CD4-positive, alpha-beta memory T cell (primary cell): ENCODE measurements at regions not wholly inside any gene's neighbourhood (a gene's known extent, or its start where the extent isn't known, plus 50 kb on each side); places are given as distances from the start of the nearest gene placed in this dataset.
A peak's percentile ranks its signal among the peaks of the same experiment; 100 is the strongest.
"Not testable (repeated sequence)": the region's sequence is repeated elsewhere in the genome, so short reads cannot be mapped to it uniquely, and the experiment has no call there.

Experiments
- CTCF ChIA-PET: fragments of 350-600 bp; sonication (Branson Sonifier 250); formaldehyde crosslinking; loops from one replicate; lab custom pipeline; 2021; ENCODE audit warnings: inconsistent platforms; ENCODE audit not compliant: partially characterized antibody; lab: Charles Lee
- POLR2A ChIA-PET: fragments of 350-600 bp; sonication (Branson Sonifier 250); formaldehyde crosslinking; loops from one replicate; lab custom pipeline; 2021; ENCODE audit not compliant: partially characterized antibody; lab: Charles Lee
- DNase-seq, 5 donors: peaks; one replicate each; pipeline versions ENCODE4 v3.0.0 to v3.0.0-alpha.2; 2020 to 2022; ENCODE audit warnings: mixed read lengths in 1 of 5
- H3K27ac ChIP-seq: one replicate; pipeline ENCODE4 v1.7.0; 2013; ENCODE audit warnings: low read depth, low read length
- H3K27me3 ChIP-seq: 2 replicates; pipeline ENCODE4 v1.7.0; 2013; ENCODE audit warnings: mild to moderate bottlenecking, low read length, moderate library complexity; ENCODE audit not compliant: insufficient read depth
- H3K36me3 ChIP-seq: 2 replicates; pipeline ENCODE4 v1.7.0; 2013; ENCODE audit warnings: mild to moderate bottlenecking, low read length, moderate library complexity; ENCODE audit not compliant: insufficient read depth
- H3K4me1 ChIP-seq: 2 replicates; pipeline ENCODE4 v1.7.0; 2013; ENCODE audit warnings: mild to moderate bottlenecking, low read length, moderate library complexity; ENCODE audit not compliant: insufficient read depth
- H3K4me3 ChIP-seq, 2 donors: one replicate each; pipeline ENCODE4 v1.7.0; 2013; ENCODE audit warnings: low read length in 2 of 2, mild to moderate bottlenecking in 1 of 2
- H3K9me3 ChIP-seq, 2 donors: one replicate each; pipeline ENCODE4 v1.7.0; 2013; ENCODE audit warnings: low read length in 2 of 2, control low read depth in 1 of 2; ENCODE audit not compliant: control insufficient read depth in 1 of 2
- H3K27ac Mint-ChIP-seq, 7 donors: one replicate each; pipeline ENCODE4 v1.8.0; 2020 to 2021; ENCODE audit warnings: mixed read lengths in 7 of 7, mild to moderate bottlenecking in 6 of 7, inconsistent platforms in 3 of 7, moderate library complexity in 3 of 7
- H3K27me3 Mint-ChIP-seq, 2 donors: one replicate each; pipeline ENCODE4 v1.8.0; 2020 to 2021; ENCODE audit warnings: mixed read lengths in 2 of 2
- H3K36me3 Mint-ChIP-seq, 2 donors: one replicate each; pipeline ENCODE4 v1.8.0; 2020 to 2021; ENCODE audit warnings: mixed read lengths in 2 of 2, inconsistent platforms in 1 of 2, mild to moderate bottlenecking in 1 of 2
- H3K4me1 Mint-ChIP-seq, 4 donors: one replicate each; pipeline ENCODE4 v1.8.0; 2020 to 2021; ENCODE audit warnings: mixed read lengths in 4 of 4, mild to moderate bottlenecking in 1 of 4
- H3K4me3 Mint-ChIP-seq, 8 donors: one replicate each; pipeline ENCODE4 v1.8.0; 2020 to 2021; ENCODE audit warnings: mixed read lengths in 8 of 8, mild to moderate bottlenecking in 7 of 8, moderate library complexity in 6 of 8, inconsistent platforms in 3 of 8
- H3K9me3 Mint-ChIP-seq, 8 donors: one replicate each; pipeline ENCODE4 v1.8.0; 2020 to 2021; ENCODE audit warnings: mixed read lengths in 8 of 8, mild to moderate bottlenecking in 5 of 8, inconsistent platforms in 3 of 8, moderate library complexity in 1 of 8
- intact Hi-C: fragments of 100-400 bp; cut with micrococcal nuclease; formaldehyde crosslinking; loops from one replicate; pipeline ENCODE4 v1.15.1; 2023

GRCh38 chr6:159397753-159398152 lies 228.6 kb downstream of the FNDC1 start:
- no peak overlapping the region for H3K27ac ChIP-seq
- peaks cover 15 to 19% of the 10 kb centered on the region in 2 donors for H3K27me3 Mint-ChIP-seq
- no peak overlapping the region for H3K4me3 ChIP-seq
- peaks cover 0 to 6% (median 4%) of the 10 kb centered on the region in 8 donors for H3K9me3 Mint-ChIP-seq
- H3K27me3 ChIP-seq = no peaks in the 10 kb centered on the region
- intact Hi-C loops = no loop called here
- no peaks in the 10 kb centered on the region for H3K4me1 ChIP-seq
- no peaks in the 10 kb centered on the region for H3K36me3 ChIP-seq
- no peaks in the 10 kb centered on the region for H3K4me1 Mint-ChIP-seq
- no peak overlapping the region for H3K27ac Mint-ChIP-seq
- no peaks in the 10 kb centered on the region for H3K36me3 Mint-ChIP-seq
- CTCF ChIA-PET = no interaction called here
- no peaks in the 10 kb centered on the region for H3K9me3 ChIP-seq
- POLR2A ChIA-PET = no interaction called here
- no peak for DNase-seq
- no peak overlapping the region for H3K4me3 Mint-ChIP-seq

- CTCF ChIA-PET = no interaction called here
- H3K4me3 ChIP-seq = no peak overlapping the region
- peaks cover 19 to 24% of the 10 kb centered on the region in 2 donors for H3K27me3 Mint-ChIP-seq
These were observed 226.4 kb downstream of the FNDC1 start for GRCh38 chr6:159395609-159396008.

GRCh38 chr6:159392695-159393094 lies 223.5 kb downstream of the FNDC1 start:
- H3K9me3 Mint-ChIP-seq, H3K27ac ChIP-seq, DNase-seq, H3K4me3 Mint-ChIP-seq, H3K36me3 Mint-ChIP-seq, H3K4me1 ChIP-seq, H3K9me3 ChIP-seq, H3K27me3 ChIP-seq, H3K4me1 Mint-ChIP-seq, H3K36me3 ChIP-seq, H3K27ac Mint-ChIP-seq, POLR2A ChIA-PET, intact Hi-C loops, H3K4me3 ChIP-seq, CTCF ChIA-PET: not testable (repeated sequence)
- H3K27me3 Mint-ChIP-seq = peaks cover 20 to 23% of the 10 kb centered on the region in 2 donors

More at GRCh38 chr6:159395609-159396008, 226.4 kb downstream of the FNDC1 start:
- no peaks in the 10 kb centered on the region for H3K27me3 ChIP-seq
- Mint-ChIP-seq H3K36me3 (no peaks in the 10 kb centered on the region), H3K9me3 (peaks cover 0 to 9% (median 4%) of the 10 kb centered on the region in 8 donors), H3K4me3 (no peak overlapping the region), H3K4me1 (no peaks in the 10 kb centered on the region), H3K27ac (no peak overlapping the region)
- POLR2A ChIA-PET = no interaction called here
- DNase-seq = peak in 1 of 5 donors; percentile 32
- intact Hi-C loops = no loop called here
- H3K36me3 ChIP-seq = no peaks in the 10 kb centered on the region
- H3K4me1 ChIP-seq = no peaks in the 10 kb centered on the region
- H3K27ac ChIP-seq = no peak overlapping the region
- H3K9me3 ChIP-seq = no peaks in the 10 kb centered on the region

- ChIA-PET POLR2A (no interaction called here), CTCF (no interaction called here)
- no peaks in the 10 kb centered on the region for H3K36me3 ChIP-seq
- no peak overlapping the region for H3K27ac ChIP-seq
- H3K4me1 Mint-ChIP-seq = no peaks in the 10 kb centered on the region
- intact Hi-C loops = no loop called here
- H3K27me3 ChIP-seq = no peaks in the 10 kb centered on the region
- no peak overlapping the region for H3K4me3 Mint-ChIP-seq
- no peak for DNase-seq
- peaks cover 20 to 21% of the 10 kb centered on the region in 2 donors for H3K27me3 Mint-ChIP-seq
- H3K4me3 ChIP-seq = no peak overlapping the region
- H3K4me1 ChIP-seq = no peaks in the 10 kb centered on the region
- no peak overlapping the region for H3K27ac Mint-ChIP-seq
- peaks cover 0 to 9% (median 4%) of the 10 kb centered on the region in 8 donors for H3K9me3 Mint-ChIP-seq
- no peaks in the 10 kb centered on the region for H3K9me3 ChIP-seq
- no peaks in the 10 kb centered on the region for H3K36me3 Mint-ChIP-seq
These were observed 221.2 kb downstream of the FNDC1 start for GRCh38 chr6:159390381-159390780.

- H3K36me3 Mint-ChIP-seq = no peaks in the 10 kb centered on the region
These were observed 220.5 kb downstream of the FNDC1 start for GRCh38 chr6:159389695-159390094.

GRCh38 chr6:159380114-159380513 lies 210.9 kb downstream of the FNDC1 start:
- H3K27me3 ChIP-seq = no peaks in the 10 kb centered on the region
- H3K4me1 Mint-ChIP-seq = no peaks in the 10 kb centered on the region
- H3K27ac Mint-ChIP-seq = no peak overlapping the region
- H3K4me3 Mint-ChIP-seq = no peak overlapping the region
- H3K4me3 ChIP-seq = no peak overlapping the region
- intact Hi-C loops = no loop called here
- no peaks in the 10 kb centered on the region for H3K4me1 ChIP-seq
- no peaks in the 10 kb centered on the region for H3K9me3 ChIP-seq
- CTCF ChIA-PET = interaction anchor here (1.2 kb wide), 1 partner anchor 33 kb away, joined by 3 read pairs; no protein-coding TSS in a partner anchor
- peaks cover 0 to 2% (median 0%) of the 10 kb centered on the region in 8 donors for H3K9me3 Mint-ChIP-seq
- no peak overlapping the region for H3K27ac ChIP-seq
- POLR2A ChIA-PET = no interaction called here
- H3K27me3 Mint-ChIP-seq = peaks cover 4 to 9% of the 10 kb centered on the region in 2 donors
- H3K36me3 Mint-ChIP-seq = no peaks in the 10 kb centered on the region
- DNase-seq = no peak
- no peaks in the 10 kb centered on the region for H3K36me3 ChIP-seq

More at GRCh38 chr6:159389695-159390094, 220.5 kb downstream of the FNDC1 start:
- H3K27me3 ChIP-seq = no peaks in the 10 kb centered on the region
- CTCF ChIA-PET = no interaction called here
- Mint-ChIP-seq H3K27ac (no peak overlapping the region), H3K4me3 (no peak overlapping the region), H3K27me3 (peaks cover 17 to 20% of the 10 kb centered on the region in 2 donors), H3K4me1 (no peaks in the 10 kb centered on the region), H3K9me3 (peaks cover 0 to 9% (median 3%) of the 10 kb centered on the region in 8 donors)
- H3K4me1 ChIP-seq = no peaks in the 10 kb centered on the region
- H3K36me3 ChIP-seq = no peaks in the 10 kb centered on the region
- no peak for DNase-seq
- POLR2A ChIA-PET = no interaction called here
- H3K9me3 ChIP-seq = no peaks in the 10 kb centered on the region
- H3K27ac ChIP-seq = no peak overlapping the region
- intact Hi-C loops = no loop called here
- no peak overlapping the region for H3K4me3 ChIP-seq

GRCh38 chr6:159378411-159379328 lies 209.5 kb downstream of the FNDC1 start:
- no peaks in the 10 kb centered on the region for H3K4me1 ChIP-seq
- no peak overlapping the region for H3K27ac ChIP-seq
- no peak overlapping the region for H3K4me3 ChIP-seq
- H3K27me3 ChIP-seq = no peaks in the 10 kb centered on the region
- no peaks in the 10 kb centered on the region for H3K9me3 ChIP-seq
- Mint-ChIP-seq H3K36me3 (no peaks in the 10 kb centered on the region), H3K9me3 (peaks cover 0 to 2% (median 0%) of the 10 kb centered on the region in 8 donors), H3K4me3 (no peak overlapping the region), H3K4me1 (no peaks in the 10 kb centered on the region), H3K27me3 (peaks cover 4 to 6% of the 10 kb centered on the region in 2 donors), H3K27ac (no peak overlapping the region)
- DNase-seq = no peak
- intact Hi-C loops = no loop called here
- ChIA-PET CTCF (no interaction called here), POLR2A (no interaction called here)
- H3K36me3 ChIP-seq = no peaks in the 10 kb centered on the region
